HL-60 (cell line): ENCODE measurements at regions not wholly inside any gene's neighbourhood (a gene's known extent, or its start where the extent isn't known, plus 50 kb on each side); places are given as distances from the start of the nearest gene placed in this dataset.
"Not testable (repeated sequence)": the region's sequence is repeated elsewhere in the genome, so short reads cannot be mapped to it uniquely, and the experiment has no call there.

Experiments
- DNase-seq, 2 experiments: peaks; one replicate each; pipeline ENCODE4 v3.0.0-alpha.2; 2010 to 2020; ENCODE audit warnings: low read depth in 1 of 2, low spot score in 1 of 2
- H3K27ac ChIP-seq: fragments of 250-450 bp; sonication (Bioruptor Pico); replicated peaks from 2 replicates; pipeline ENCODE4 v1.5.1; 2020; ENCODE audit warnings: mild to moderate bottlenecking, moderate library complexity
- H3K27me3 ChIP-seq: fragments of 250-450 bp; sonication (Bioruptor Pico); 2 replicates; pipeline ENCODE4 v1.5.1; 2021; ENCODE audit warnings: mild to moderate bottlenecking, moderate library complexity; ENCODE audit not compliant: insufficient read depth, poor library complexity, severe bottlenecking
- H3K4me3 ChIP-seq: replicated peaks from 2 replicates; pipeline ENCODE4 v1.5.1; 2011; ENCODE audit warnings: mild to moderate bottlenecking, control low read depth, low read length; ENCODE audit not compliant: insufficient read depth
- GABPA ChIP-seq: IDR thresholded peaks from 2 replicates; pipeline ENCODE4 v1.6.1; 2012; ENCODE audit warnings: low read depth
- POLR2AphosphoS5 ChIP-seq: IDR thresholded peaks from 2 replicates; pipeline ENCODE4 v1.6.1; 2012; ENCODE audit warnings: low read depth
- SPI1 ChIP-seq: IDR thresholded peaks from 2 replicates; pipeline ENCODE4 v1.6.1; 2012; ENCODE audit warnings: low read depth, mild to moderate bottlenecking, borderline replicate concordance
- TF ChIP-seq, protein P1 (sequence below): IDR thresholded peaks from 2 replicates; pipeline ENCODE4 v1.6.1; 2012; ENCODE audit warnings: low read depth; ENCODE audit not compliant: insufficient replicate concordance
- TF ChIP-seq, protein P2 (sequence below): IDR thresholded peaks from one replicate; pipeline ENCODE4 v1.5.1; 2011; ENCODE audit warnings: low read length, control low read depth, inconsistent platforms; ENCODE audit not compliant: insufficient read depth

DNA sequence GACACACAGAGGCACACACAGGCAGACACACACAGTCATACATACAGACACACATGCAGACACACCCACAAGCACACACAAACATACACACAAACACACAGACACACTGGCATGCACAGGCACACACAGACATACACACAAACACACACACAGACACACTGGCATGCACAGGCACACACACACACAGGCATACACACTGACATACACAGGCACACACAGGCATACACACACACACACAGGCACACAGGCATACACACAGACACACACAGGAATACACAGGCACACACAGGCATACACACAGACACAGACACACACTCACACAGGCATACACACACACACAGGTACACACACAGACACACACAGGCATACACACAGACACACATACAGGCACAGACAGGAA is 340.7 kb upstream of the VSTM2A start:
- Histone ChIP-seq H3K27ac (no peak overlapping the region), H3K27me3 (no peaks in the 10 kb centered on the region), H3K4me3 (no peak overlapping the region)
- DNase-seq = no peak
- TF ChIP-seq, protein P1, sequence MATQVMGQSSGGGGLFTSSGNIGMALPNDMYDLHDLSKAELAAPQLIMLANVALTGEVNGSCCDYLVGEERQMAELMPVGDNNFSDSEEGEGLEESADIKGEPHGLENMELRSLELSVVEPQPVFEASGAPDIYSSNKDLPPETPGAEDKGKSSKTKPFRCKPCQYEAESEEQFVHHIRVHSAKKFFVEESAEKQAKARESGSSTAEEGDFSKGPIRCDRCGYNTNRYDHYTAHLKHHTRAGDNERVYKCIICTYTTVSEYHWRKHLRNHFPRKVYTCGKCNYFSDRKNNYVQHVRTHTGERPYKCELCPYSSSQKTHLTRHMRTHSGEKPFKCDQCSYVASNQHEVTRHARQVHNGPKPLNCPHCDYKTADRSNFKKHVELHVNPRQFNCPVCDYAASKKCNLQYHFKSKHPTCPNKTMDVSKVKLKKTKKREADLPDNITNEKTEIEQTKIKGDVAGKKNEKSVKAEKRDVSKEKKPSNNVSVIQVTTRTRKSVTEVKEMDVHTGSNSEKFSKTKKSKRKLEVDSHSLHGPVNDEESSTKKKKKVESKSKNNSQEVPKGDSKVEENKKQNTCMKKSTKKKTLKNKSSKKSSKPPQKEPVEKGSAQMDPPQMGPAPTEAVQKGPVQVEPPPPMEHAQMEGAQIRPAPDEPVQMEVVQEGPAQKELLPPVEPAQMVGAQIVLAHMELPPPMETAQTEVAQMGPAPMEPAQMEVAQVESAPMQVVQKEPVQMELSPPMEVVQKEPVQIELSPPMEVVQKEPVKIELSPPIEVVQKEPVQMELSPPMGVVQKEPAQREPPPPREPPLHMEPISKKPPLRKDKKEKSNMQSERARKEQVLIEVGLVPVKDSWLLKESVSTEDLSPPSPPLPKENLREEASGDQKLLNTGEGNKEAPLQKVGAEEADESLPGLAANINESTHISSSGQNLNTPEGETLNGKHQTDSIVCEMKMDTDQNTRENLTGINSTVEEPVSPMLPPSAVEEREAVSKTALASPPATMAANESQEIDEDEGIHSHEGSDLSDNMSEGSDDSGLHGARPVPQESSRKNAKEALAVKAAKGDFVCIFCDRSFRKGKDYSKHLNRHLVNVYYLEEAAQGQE = no peak
- TF ChIP-seq SPI1 (no peak), POLR2AphosphoS5 (no peak), GABPA (no peak)
- TF ChIP-seq, protein P2, sequence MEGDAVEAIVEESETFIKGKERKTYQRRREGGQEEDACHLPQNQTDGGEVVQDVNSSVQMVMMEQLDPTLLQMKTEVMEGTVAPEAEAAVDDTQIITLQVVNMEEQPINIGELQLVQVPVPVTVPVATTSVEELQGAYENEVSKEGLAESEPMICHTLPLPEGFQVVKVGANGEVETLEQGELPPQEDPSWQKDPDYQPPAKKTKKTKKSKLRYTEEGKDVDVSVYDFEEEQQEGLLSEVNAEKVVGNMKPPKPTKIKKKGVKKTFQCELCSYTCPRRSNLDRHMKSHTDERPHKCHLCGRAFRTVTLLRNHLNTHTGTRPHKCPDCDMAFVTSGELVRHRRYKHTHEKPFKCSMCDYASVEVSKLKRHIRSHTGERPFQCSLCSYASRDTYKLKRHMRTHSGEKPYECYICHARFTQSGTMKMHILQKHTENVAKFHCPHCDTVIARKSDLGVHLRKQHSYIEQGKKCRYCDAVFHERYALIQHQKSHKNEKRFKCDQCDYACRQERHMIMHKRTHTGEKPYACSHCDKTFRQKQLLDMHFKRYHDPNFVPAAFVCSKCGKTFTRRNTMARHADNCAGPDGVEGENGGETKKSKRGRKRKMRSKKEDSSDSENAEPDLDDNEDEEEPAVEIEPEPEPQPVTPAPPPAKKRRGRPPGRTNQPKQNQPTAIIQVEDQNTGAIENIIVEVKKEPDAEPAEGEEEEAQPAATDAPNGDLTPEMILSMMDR = no peak

DNA sequence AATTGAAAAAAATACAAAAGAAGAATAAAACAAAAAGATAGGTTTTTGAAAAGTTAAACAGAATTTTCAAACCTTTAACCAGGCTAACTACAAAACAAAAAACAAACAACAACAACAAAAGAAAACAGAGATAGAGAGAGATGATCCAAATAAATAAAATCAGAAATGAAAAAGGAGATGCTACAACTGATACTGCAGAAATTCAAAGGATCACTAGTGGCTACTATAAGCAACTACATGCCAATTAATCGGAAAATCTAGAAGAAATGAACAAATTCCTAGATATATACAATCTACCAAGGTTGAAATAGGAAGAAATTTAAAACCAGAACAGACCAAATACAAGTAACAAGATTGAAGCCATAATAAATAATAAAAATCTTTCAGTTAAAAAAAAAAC is 326.8 kb upstream of the VSTM2A start:
- H3K4me3 ChIP-seq = no peak overlapping the region
- no peak overlapping the region for H3K27ac ChIP-seq
- no peaks in the 10 kb centered on the region for H3K27me3 ChIP-seq
- no peak for TF ChIP-seq GABPA
- no peak for TF ChIP-seq POLR2AphosphoS5
- TF ChIP-seq SPI1 = no peak
- TF ChIP-seq, protein P1 = no peak
- TF ChIP-seq, protein P2 = no peak
- DNase-seq = no peak

DNA sequence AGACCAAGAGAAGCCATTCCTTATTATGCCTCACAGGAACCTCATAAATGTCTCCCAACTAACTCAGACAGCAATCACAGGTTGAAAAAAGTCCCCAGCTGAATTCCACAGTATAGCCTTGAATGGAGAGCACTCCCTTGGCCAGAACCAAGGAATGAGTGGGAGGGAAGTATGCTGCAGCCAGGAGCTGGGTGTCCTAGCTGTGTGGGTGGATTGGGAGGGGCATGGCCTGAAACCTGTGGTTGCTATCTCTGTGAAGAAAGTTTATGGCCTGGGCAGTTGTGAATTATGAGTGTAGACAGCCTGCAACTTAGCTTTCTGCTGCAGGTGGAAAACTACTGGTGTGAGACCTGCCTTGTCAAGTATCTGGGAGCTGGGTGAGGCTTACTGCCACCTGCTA is 316.1 kb upstream of the VSTM2A start:
- not testable (repeated sequence) for DNase-seq, H3K4me3 ChIP-seq, H3K27me3 ChIP-seq, H3K27ac ChIP-seq

DNA sequence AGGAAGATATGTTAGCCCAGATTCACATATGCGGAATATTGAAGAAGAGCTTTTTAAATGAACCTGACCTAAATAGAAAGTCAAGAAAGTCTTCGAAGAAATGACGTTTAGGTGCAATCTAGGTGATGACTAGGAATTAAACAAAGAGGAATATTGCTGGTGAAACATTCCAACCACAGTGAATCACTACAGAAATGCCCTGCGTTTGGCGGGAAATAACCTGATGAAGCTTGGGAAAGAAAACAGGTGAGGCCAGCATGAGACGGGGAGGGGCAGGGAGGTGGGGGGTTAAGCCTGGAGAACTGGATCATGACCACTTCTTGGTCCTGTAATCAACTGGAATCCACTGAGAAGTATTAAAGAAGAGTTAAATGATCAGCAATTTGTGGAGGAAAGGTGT is 299.4 kb upstream of the VSTM2A start:
- H3K27me3 ChIP-seq = no peaks in the 10 kb centered on the region
- H3K4me3 ChIP-seq = no peak overlapping the region
- H3K27ac ChIP-seq = no peak overlapping the region
- DNase-seq = no peak
- TF ChIP-seq, protein P1 = no peak
